ENCODE measurements at regions not wholly inside any gene's neighbourhood (a gene's known extent, or its start where the extent isn't known, plus 50 kb on each side); places are given as distances from the start of the nearest gene placed in this dataset.

- no peak for TF ChIP-seq POLR2A (IDR thresholded peaks at IDR 0.05; ENCODE audit: low read length)
- TF ChIP-seq GATA1 (IDR thresholded peaks at IDR 0.05; ENCODE audit: low read depth, low read length) = no peak
These were observed 558.9 kb downstream of the PKHD1 start for GRCh38 chr6:51528556-51528955.

Data from erythroblast (primary cell).